A549 (cell line): ENCODE measurements at regions not wholly inside any gene's neighbourhood (a gene's known extent, or its start where the extent isn't known, plus 50 kb on each side); places are given as distances from the start of the nearest gene placed in this dataset.

Experiments
- ATAC-seq, 2 experiments: fragments of 200-7000 bp in 1 of 2; fragments of >200 bp in 1 of 2; cut with Nextera tagmentation in 1 of 2; cut with Tn5 transposase in 1 of 2; 3 replicates each; pipeline versions ENCODE4 v1.8.0 to v1.9.1; 2018 to 2020; ENCODE audit warnings: mild to moderate bottlenecking in 1 of 2, moderate library complexity in 1 of 2
- CTCF ChIA-PET: fragments of 300-600 bp; sonication (Branson Sonifier 250); formaldehyde crosslinking; extraction: SDS; loops from one replicate; lab custom pipeline; 2021; ENCODE audit warnings: antibody characterized with exemption, inconsistent platforms; lab: Yijun Ruan, JAX
- POLR2A ChIA-PET: fragments of 350-600 bp; formaldehyde crosslinking; extraction: SDS; loops from one replicate; lab custom pipeline; 2021; ENCODE audit warnings: antibody characterized with exemption, inconsistent platforms; lab: Yijun Ruan, JAX
- DNase-seq, 2 experiments: peaks; one replicate each; pipeline versions ENCODE4 v3.0.0 to v3.0.0-alpha.2; 2011 to 2016; ENCODE audit warnings: low read depth in 1 of 2, low spot score in 1 of 2
- FAIRE-seq: peaks from 2 replicates; lab custom pipeline; 2011; peaks lifted over from hg19 to GRCh38; lab: Jason Lieb, UNC
- H3K27ac ChIP-seq, 2 experiments: fragments of >200 bp; sonication (Bioruptor Twin); formaldehyde crosslinking; 3 replicates each; pipeline ENCODE4 v1.5.1; 2016 to 2017
- H3K4me1 ChIP-seq: fragments of >200 bp; sonication (Bioruptor Twin); formaldehyde crosslinking; 3 replicates; pipeline ENCODE4 v1.6.1; 2016
- H3K4me2 ChIP-seq: fragments of >200 bp; sonication (Bioruptor Twin); formaldehyde crosslinking; 3 replicates; pipeline ENCODE4 v1.6.1; 2016
- H3K4me3 ChIP-seq: fragments of >200 bp; sonication (Bioruptor Twin); formaldehyde crosslinking; 3 replicates; pipeline ENCODE4 v1.5.1; 2016
- H3K9me3 ChIP-seq: fragments of >200 bp; sonication (Bioruptor Twin); formaldehyde crosslinking; 3 replicates; pipeline ENCODE4 v1.6.1; 2016
- BHLHE40 ChIP-seq: IDR thresholded peaks from 2 replicates; pipeline ENCODE4 v1.6.1; 2012; ENCODE audit warnings: low read depth, low read length, inconsistent platforms
- CHD2 ChIP-seq: fragments of 150-350 bp; IDR thresholded peaks from 2 replicates; pipeline ENCODE4 v1.6.1; 2014; ENCODE audit warnings: low read length; ENCODE audit not compliant: partially characterized antibody
- CHD4 ChIP-seq: fragments of 200-600 bp; sonication (generic); IDR thresholded peaks from 2 replicates; pipeline ENCODE4 v1.6.1; 2016; ENCODE audit warnings: antibody characterized with exemption, mild to moderate bottlenecking, borderline replicate concordance
- GATA3 ChIP-seq: IDR thresholded peaks from 2 replicates; pipeline ENCODE4 v1.6.1; 2012; ENCODE audit warnings: borderline replicate concordance
- HDAC2 ChIP-seq: fragments of 200-600 bp; sonication (generic); IDR thresholded peaks from 2 replicates; pipeline ENCODE4 v1.6.1; 2016
- HOXA7 ChIP-seq: fragments of 250-450 bp; sonication (Bioruptor Pico); IDR thresholded peaks from 2 replicates; pipeline ENCODE4 v1.5.0; 2020; ENCODE audit warnings: mild to moderate bottlenecking, moderate library complexity
- JUNB ChIP-seq: fragments of >200 bp; sonication (Bioruptor Twin); formaldehyde crosslinking; IDR thresholded peaks from 2 replicates; pipeline ENCODE4 v1.6.1; 2016
- KDM5A ChIP-seq: fragments of 200-600 bp; sonication (generic); IDR thresholded peaks from 2 replicates; pipeline ENCODE4 v1.6.1; 2016; ENCODE audit warnings: antibody characterized with exemption, mild to moderate bottlenecking
- MAFK ChIP-seq: fragments of 450-650 bp; IDR thresholded peaks from 2 replicates; pipeline ENCODE4 v1.6.1; 2014; ENCODE audit not compliant: partially characterized antibody
- MAZ ChIP-seq: fragments of 150-350 bp; IDR thresholded peaks from 2 replicates; pipeline ENCODE4 v1.6.1; 2014; ENCODE audit warnings: antibody characterized with exemption, low read depth, low read length, borderline replicate concordance
- NFE2L2 ChIP-seq: fragments of 150-350 bp; conservative IDR thresholded peaks from 2 replicates; pipeline ENCODE4 v1.6.1; 2014; ENCODE audit warnings: low read length
- NR3C1 ChIP-seq: fragments of >200 bp; sonication (Bioruptor Twin); formaldehyde crosslinking; IDR thresholded peaks from 3 replicates; pipeline ENCODE4 v1.6.1; 2017
- PHF8 ChIP-seq: fragments of 200-600 bp; sonication (generic); IDR thresholded peaks from 2 replicates; pipeline ENCODE4 v1.6.1; 2016; ENCODE audit warnings: low read depth, mild to moderate bottlenecking, antibody characterized with exemption, moderate library complexity, borderline replicate concordance
- POLR2A ChIP-seq: IDR thresholded peaks from 2 replicates; pipeline ENCODE4 v1.6.1; 2012; ENCODE audit warnings: mild to moderate bottlenecking, low read length
- POLR2AphosphoS2 ChIP-seq: conservative IDR thresholded peaks from 2 replicates; pipeline ENCODE4 v1.6.1; 2012; ENCODE audit warnings: low read length, improper control_type of control experiment, inconsistent platforms
- RARB ChIP-seq: fragments of 250-450 bp; sonication (Bioruptor Pico); IDR thresholded peaks from 2 replicates; pipeline ENCODE4 v1.8.0; 2021; ENCODE audit warnings: mild to moderate bottlenecking, moderate library complexity
- RFX5 ChIP-seq: fragments of 450-650 bp; IDR thresholded peaks from 2 replicates; pipeline ENCODE4 v1.7.1; 2014; ENCODE audit warnings: antibody characterized with exemption, mild to moderate bottlenecking, moderate library complexity
- SMC3 ChIP-seq: fragments of >200 bp; sonication (Bioruptor Twin); formaldehyde crosslinking; IDR thresholded peaks from 3 replicates; pipeline ENCODE4 v1.6.1; 2018; ENCODE audit warnings: inconsistent platforms
- SREBF2 ChIP-seq: fragments of 450-650 bp; IDR thresholded peaks from 2 replicates; pipeline ENCODE4 v1.6.1; 2014; ENCODE audit warnings: mild to moderate bottlenecking, moderate library complexity
- ZC3H11A ChIP-seq: fragments of 450-650 bp; IDR thresholded peaks from 2 replicates; pipeline ENCODE4 v1.6.1; 2014; ENCODE audit warnings: antibody characterized with exemption, mild to moderate bottlenecking
- WGBS: methylation state at CpG from one replicate; pipeline ENCODE4 v1.1.6; 2017; ENCODE audit errors: missing lambda C conversion rate; 5-methylcytosine and 5-hydroxymethylcytosine counted together
- TF ChIP-seq, protein P1 (sequence below): fragments of >200 bp; sonication (Bioruptor Twin); formaldehyde crosslinking; IDR thresholded peaks from 3 replicates; pipeline ENCODE4 v1.5.1; 2016
- TF ChIP-seq, protein P2 (sequence below): fragments of 450-650 bp; IDR thresholded peaks from 2 replicates; pipeline ENCODE4 v1.6.1; 2014; ENCODE audit warnings: antibody characterized with exemption
- TF ChIP-seq, protein P3 (sequence below): IDR thresholded peaks from 2 replicates; pipeline ENCODE4 v1.6.1; 2012; ENCODE audit warnings: low read depth, borderline replicate concordance
- TF ChIP-seq, protein P4 (sequence below): fragments of 250-450 bp; sonication (Bioruptor Pico); IDR thresholded peaks from 2 replicates; pipeline ENCODE4 v1.5.0; 2020; ENCODE audit warnings: low read depth, mild to moderate bottlenecking, moderate library complexity
- TF ChIP-seq, protein P5 (sequence below): fragments of >200 bp; sonication (Bioruptor Twin); formaldehyde crosslinking; IDR thresholded peaks from 3 replicates; pipeline ENCODE4 v1.6.1; 2016

DNA sequence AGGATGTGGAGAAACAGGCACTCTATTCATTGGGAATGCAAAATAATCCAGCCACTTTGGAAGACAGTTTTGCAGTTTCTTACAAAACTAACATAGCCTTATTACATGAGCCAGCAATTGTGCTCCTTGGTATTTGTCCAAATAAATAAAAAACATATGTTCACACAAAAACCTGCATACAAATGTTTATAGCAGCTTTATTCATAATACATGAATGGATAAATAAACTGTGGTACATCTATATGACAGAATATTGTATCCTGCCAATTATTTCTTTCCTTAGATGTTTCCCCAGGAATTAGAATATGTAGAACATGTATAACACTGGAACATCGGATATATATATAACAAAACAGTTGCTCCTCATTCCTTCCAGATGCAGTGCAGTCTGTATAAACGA lies 57.7 kb upstream of the VEGFC start:
- FAIRE-seq (no peak), ATAC-seq (no peak), DNase-seq (no peak)
- Histone ChIP-seq H3K4me3 (no peak overlapping the region), H3K4me2 (no peak overlapping the region), H3K9me3 (0 out of 3 replicates have a peak, but pooled peaks cover 5% of the 10 kb centered on the region), H3K4me1 (no peaks in the 10 kb centered on the region), H3K27ac (no peak overlapping the region)
- TF ChIP-seq, protein P1, sequence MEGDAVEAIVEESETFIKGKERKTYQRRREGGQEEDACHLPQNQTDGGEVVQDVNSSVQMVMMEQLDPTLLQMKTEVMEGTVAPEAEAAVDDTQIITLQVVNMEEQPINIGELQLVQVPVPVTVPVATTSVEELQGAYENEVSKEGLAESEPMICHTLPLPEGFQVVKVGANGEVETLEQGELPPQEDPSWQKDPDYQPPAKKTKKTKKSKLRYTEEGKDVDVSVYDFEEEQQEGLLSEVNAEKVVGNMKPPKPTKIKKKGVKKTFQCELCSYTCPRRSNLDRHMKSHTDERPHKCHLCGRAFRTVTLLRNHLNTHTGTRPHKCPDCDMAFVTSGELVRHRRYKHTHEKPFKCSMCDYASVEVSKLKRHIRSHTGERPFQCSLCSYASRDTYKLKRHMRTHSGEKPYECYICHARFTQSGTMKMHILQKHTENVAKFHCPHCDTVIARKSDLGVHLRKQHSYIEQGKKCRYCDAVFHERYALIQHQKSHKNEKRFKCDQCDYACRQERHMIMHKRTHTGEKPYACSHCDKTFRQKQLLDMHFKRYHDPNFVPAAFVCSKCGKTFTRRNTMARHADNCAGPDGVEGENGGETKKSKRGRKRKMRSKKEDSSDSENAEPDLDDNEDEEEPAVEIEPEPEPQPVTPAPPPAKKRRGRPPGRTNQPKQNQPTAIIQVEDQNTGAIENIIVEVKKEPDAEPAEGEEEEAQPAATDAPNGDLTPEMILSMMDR: no peak
- TF ChIP-seq RARB: no peak
- TF ChIP-seq, protein P2, sequence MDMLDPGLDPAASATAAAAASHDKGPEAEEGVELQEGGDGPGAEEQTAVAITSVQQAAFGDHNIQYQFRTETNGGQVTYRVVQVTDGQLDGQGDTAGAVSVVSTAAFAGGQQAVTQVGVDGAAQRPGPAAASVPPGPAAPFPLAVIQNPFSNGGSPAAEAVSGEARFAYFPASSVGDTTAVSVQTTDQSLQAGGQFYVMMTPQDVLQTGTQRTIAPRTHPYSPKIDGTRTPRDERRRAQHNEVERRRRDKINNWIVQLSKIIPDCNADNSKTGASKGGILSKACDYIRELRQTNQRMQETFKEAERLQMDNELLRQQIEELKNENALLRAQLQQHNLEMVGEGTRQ: no peak
- no peak for TF ChIP-seq POLR2A
- ChIA-PET CTCF (no interaction called here), POLR2A (no interaction called here)
- 49% methylated on average over 2 of the region's 2 CpGs for WGBS

- DNase-seq: no peak
- 61% methylated on average over 2 of the region's 2 CpGs for WGBS
- Histone ChIP-seq H3K4me2 (no peak overlapping the region), H3K4me1 (no peaks in the 10 kb centered on the region), H3K4me3 (no peak overlapping the region), H3K9me3 (0 out of 3 replicates have a peak, but pooled peaks cover 5% of the 10 kb centered on the region), H3K27ac (no peak overlapping the region)
- ChIA-PET CTCF (no interaction called here), POLR2A (no interaction called here)
- TF ChIP-seq, protein P3, sequence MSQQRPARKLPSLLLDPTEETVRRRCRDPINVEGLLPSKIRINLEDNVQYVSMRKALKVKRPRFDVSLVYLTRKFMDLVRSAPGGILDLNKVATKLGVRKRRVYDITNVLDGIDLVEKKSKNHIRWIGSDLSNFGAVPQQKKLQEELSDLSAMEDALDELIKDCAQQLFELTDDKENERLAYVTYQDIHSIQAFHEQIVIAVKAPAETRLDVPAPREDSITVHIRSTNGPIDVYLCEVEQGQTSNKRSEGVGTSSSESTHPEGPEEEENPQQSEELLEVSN: no peak
- TF ChIP-seq NFE2L2 (no peak), RFX5 (no peak), CHD4 (no peak)
- no peak for ATAC-seq
- no peak for FAIRE-seq
Observed at GRCh38 chr4:176856421-176856820, 63.7 kb upstream of the VEGFC start.

DNA sequence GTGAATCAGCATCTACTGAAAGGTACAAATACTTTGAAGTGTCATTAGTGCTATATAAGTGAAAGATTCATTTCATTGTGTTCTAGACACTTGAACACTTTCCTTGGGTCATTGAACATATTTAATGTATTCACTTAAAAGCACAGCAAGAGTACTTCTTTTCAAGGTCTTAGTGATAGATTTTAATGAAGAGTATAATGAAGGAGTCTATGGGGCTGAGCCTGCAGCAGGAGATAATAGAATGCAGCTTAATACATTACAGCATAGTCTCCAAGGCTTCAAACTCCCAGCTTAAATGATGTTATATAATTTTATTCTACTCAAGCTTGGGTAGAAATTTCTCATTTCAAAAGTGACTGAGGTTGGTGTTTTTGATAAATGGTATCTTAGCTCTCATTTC lies 66.1 kb upstream of the VEGFC start:
- TF ChIP-seq, protein P4, sequence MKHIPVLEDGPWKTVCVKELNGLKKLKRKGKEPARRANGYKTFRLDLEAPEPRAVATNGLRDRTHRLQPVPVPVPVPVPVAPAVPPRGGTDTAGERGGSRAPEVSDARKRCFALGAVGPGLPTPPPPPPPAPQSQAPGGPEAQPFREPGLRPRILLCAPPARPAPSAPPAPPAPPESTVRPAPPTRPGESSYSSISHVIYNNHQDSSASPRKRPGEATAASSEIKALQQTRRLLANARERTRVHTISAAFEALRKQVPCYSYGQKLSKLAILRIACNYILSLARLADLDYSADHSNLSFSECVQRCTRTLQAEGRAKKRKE (CRISPR knock-in tag): no peak
- no peak for TF ChIP-seq POLR2AphosphoS2
- no peak for TF ChIP-seq ZC3H11A
- TF ChIP-seq MAFK: no peak
- TF ChIP-seq GATA3: no peak
- TF ChIP-seq PHF8: no peak
- no peak for TF ChIP-seq KDM5A
- no peak for TF ChIP-seq CHD2
- no peak for TF ChIP-seq HOXA7 (CRISPR knock-in tag)
- no peak for TF ChIP-seq BHLHE40
- no peak for TF ChIP-seq NR3C1
- no peak overlapping the region for H3K4me2 ChIP-seq
- POLR2A ChIA-PET: no interaction called here
- DNase-seq: no peak
- no peak for FAIRE-seq
- no peak overlapping the region for H3K27ac ChIP-seq
- no peak for ATAC-seq
- H3K4me1 ChIP-seq: no peaks in the 10 kb centered on the region
- H3K4me3 ChIP-seq: no peak overlapping the region
- no peaks in the 10 kb centered on the region for H3K9me3 ChIP-seq
- CTCF ChIA-PET: no interaction called here

DNA sequence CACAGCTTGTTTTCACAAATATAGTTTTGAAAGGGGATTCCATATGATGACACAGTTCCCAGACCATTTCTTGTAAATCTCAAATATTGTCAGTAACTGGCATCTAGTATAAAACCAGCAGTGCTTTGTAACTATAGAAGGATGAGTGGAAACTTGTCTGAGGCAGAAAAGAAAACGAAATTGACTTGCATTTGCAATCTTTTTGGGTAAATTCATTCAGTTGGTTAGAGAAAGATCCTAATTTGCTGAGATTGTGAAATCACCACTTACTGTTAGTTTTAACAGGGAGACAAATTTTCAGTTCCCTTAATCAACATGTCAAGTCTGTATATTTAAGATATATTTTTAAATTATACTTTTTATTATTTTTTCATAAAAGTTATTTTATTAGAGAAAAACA lies 71.5 kb upstream of the VEGFC start:
- Histone ChIP-seq H3K4me2 (no peak overlapping the region), H3K9me3 (no peaks in the 10 kb centered on the region), H3K4me3 (no peak overlapping the region), H3K4me1 (no peaks in the 10 kb centered on the region), H3K27ac (no peak overlapping the region)
- FAIRE-seq (no peak), DNase-seq (no peak), ATAC-seq (no peak)
- WGBS: 5% methylated on average over 1 of the region's 1 CpG
- TF ChIP-seq HDAC2: no peak
- TF ChIP-seq MAZ: no peak
- TF ChIP-seq SMC3: no peak
- no peak for TF ChIP-seq SREBF2
- TF ChIP-seq NFE2L2: no peak
- TF ChIP-seq, protein P5, sequence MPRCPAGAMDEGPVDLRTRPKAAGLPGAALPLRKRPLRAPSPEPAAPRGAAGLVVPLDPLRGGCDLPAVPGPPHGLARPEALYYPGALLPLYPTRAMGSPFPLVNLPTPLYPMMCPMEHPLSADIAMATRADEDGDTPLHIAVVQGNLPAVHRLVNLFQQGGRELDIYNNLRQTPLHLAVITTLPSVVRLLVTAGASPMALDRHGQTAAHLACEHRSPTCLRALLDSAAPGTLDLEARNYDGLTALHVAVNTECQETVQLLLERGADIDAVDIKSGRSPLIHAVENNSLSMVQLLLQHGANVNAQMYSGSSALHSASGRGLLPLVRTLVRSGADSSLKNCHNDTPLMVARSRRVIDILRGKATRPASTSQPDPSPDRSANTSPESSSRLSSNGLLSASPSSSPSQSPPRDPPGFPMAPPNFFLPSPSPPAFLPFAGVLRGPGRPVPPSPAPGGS: no peak
- TF ChIP-seq JUNB: no peak
- POLR2A ChIA-PET: no interaction called here
- CTCF ChIA-PET: no interaction called here
